ENCODE measurements at regions not wholly inside any gene's neighbourhood (a gene's known extent, or its start where the extent isn't known, plus 50 kb on each side); places are given as distances from the start of the nearest gene placed in this dataset.

GRCh38 chr12:46109343-46110222 is 119.2 kb upstream of the SCAF11 start:
- Histone ChIP-seq H3K79me2 (ENCODE audit: low read length) (no peaks in the 10 kb centered on the region), H3K9me3 (ENCODE audit: low read length) (no peaks in the 10 kb centered on the region), H3K36me3 (ENCODE audit: low read depth, low read length) (no peaks in the 10 kb centered on the region), H3K4me3 (ENCODE audit: low read length) (no peak overlapping the region), H2AFZ (ENCODE audit: low read length) (no peak overlapping the region), H4K20me1 (ENCODE audit: low read length) (no peaks in the 10 kb centered on the region), H3K27ac (ENCODE audit: low read length) (no peak overlapping the region), H3K4me2 (ENCODE audit: low read length) (no peak overlapping the region), H3K27me3 (ENCODE audit: low read length) (no peaks in the 10 kb centered on the region), H3K4me1 (ENCODE audit: insufficient read depth, low read length) (no peaks in the 10 kb centered on the region), H3F3A (ENCODE audit: low read length, unreplicated experiment) (no peaks in the 10 kb centered on the region), H3K9me2 (replicated peaks; ENCODE audit: low read length) (no peaks in the 10 kb centered on the region), H3K9ac (ENCODE audit: low read length) (no peak overlapping the region)
- DNase-seq (no peak), ATAC-seq (no peak)
- POLR2A ChIA-PET (ENCODE audit: unreplicated experiment), result no interaction called here
- intact Hi-C loops (cut with micrococcal nuclease), result no loop called here
- no TSS peak for BruUV-seq (replicated peaks)
- TF ChIP-seq CTCF (conservative IDR thresholded peaks at IDR 0.05; ENCODE audit: low read depth, low read length), result no peak
- no peak for TF ChIP-seq EZH2phosphoT487 (IDR thresholded peaks at IDR 0.05; ENCODE audit: borderline replicate concordance, low read length)
- TF ChIP-seq EZH2 (IDR thresholded peaks at IDR 0.05; ENCODE audit: low read length, unreplicated experiment), result no peak
- CTCF ChIA-PET, result no interaction called here

- Histone ChIP-seq H3K27ac (ENCODE audit: low read length) (no peak overlapping the region), H3K9me3 (ENCODE audit: low read length) (no peaks in the 10 kb centered on the region), H3K4me1 (ENCODE audit: insufficient read depth, low read length) (no peaks in the 10 kb centered on the region), H3K79me2 (ENCODE audit: low read length) (no peaks in the 10 kb centered on the region), H3K9ac (ENCODE audit: low read length) (no peak overlapping the region), H2AFZ (ENCODE audit: low read length) (no peak overlapping the region), H3K4me2 (ENCODE audit: low read length) (no peak overlapping the region), H4K20me1 (ENCODE audit: low read length) (no peaks in the 10 kb centered on the region), H3K4me3 (ENCODE audit: low read length) (no peak overlapping the region), H3K9me2 (replicated peaks; ENCODE audit: low read length) (no peaks in the 10 kb centered on the region), H3K27me3 (ENCODE audit: low read length) (no peaks in the 10 kb centered on the region), H3F3A (ENCODE audit: low read length, unreplicated experiment) (no peaks in the 10 kb centered on the region), H3K36me3 (ENCODE audit: low read depth, low read length) (no peaks in the 10 kb centered on the region)
- TF ChIP-seq EZH2phosphoT487 (IDR thresholded peaks at IDR 0.05; ENCODE audit: borderline replicate concordance, low read length) (no peak), EZH2 (IDR thresholded peaks at IDR 0.05; ENCODE audit: low read length, unreplicated experiment) (no peak)
- ATAC-seq (no peak), DNase-seq (no peak)
- ChIA-PET CTCF (interaction anchor here (0.6 kb wide), 1 partner anchor 1198 kb away, joined by 3 read pairs; no protein-coding TSS in a partner anchor), POLR2A (ENCODE audit: unreplicated experiment) (no interaction called here)
- intact Hi-C loops (cut with micrococcal nuclease), result no loop called here
- BruUV-seq (replicated peaks), result no TSS peak
These were observed 118.3 kb upstream of the SCAF11 start for GRCh38 chr12:46108721-46109120.

GRCh38 chr12:46107591-46107990 is 117.2 kb upstream of the SCAF11 start:
- H3K9me2 ChIP-seq (replicated peaks; ENCODE audit: low read length), result no peaks in the 10 kb centered on the region
- no TSS peak for BruUV-seq (replicated peaks)
- no peak overlapping the region for H3K9ac ChIP-seq (ENCODE audit: low read length)
- H2AFZ ChIP-seq (ENCODE audit: low read length), result no peak overlapping the region
- H3K4me1 ChIP-seq (ENCODE audit: insufficient read depth, low read length), result no peaks in the 10 kb centered on the region
- H3K4me2 ChIP-seq (ENCODE audit: low read length), result no peak overlapping the region
- H4K20me1 ChIP-seq (ENCODE audit: low read length), result no peaks in the 10 kb centered on the region
- no peaks in the 10 kb centered on the region for H3K36me3 ChIP-seq (ENCODE audit: low read depth, low read length)
- no peak for ATAC-seq
- no peaks in the 10 kb centered on the region for H3K27me3 ChIP-seq (ENCODE audit: low read length)
- intact Hi-C loops (cut with micrococcal nuclease), result no loop called here
- H3K27ac ChIP-seq (ENCODE audit: low read length), result no peak overlapping the region
- no peak for TF ChIP-seq CTCF (conservative IDR thresholded peaks at IDR 0.05; ENCODE audit: low read depth, low read length)
- no peak for TF ChIP-seq EZH2 (IDR thresholded peaks at IDR 0.05; ENCODE audit: low read length, unreplicated experiment)
- no peak for TF ChIP-seq EZH2phosphoT487 (IDR thresholded peaks at IDR 0.05; ENCODE audit: borderline replicate concordance, low read length)
- H3F3A ChIP-seq (ENCODE audit: low read length, unreplicated experiment), result no peaks in the 10 kb centered on the region
- ChIA-PET CTCF (no interaction called here), POLR2A (ENCODE audit: unreplicated experiment) (no interaction called here)
- no peak overlapping the region for H3K4me3 ChIP-seq (ENCODE audit: low read length)
- no peaks in the 10 kb centered on the region for H3K79me2 ChIP-seq (ENCODE audit: low read length)
- H3K9me3 ChIP-seq (ENCODE audit: low read length), result no peaks in the 10 kb centered on the region
- no peak for DNase-seq
